A549 (cell line): ENCODE measurements at regions not wholly inside any gene's neighbourhood (a gene's known extent, or its start where the extent isn't known, plus 50 kb on each side); places are given as distances from the start of the nearest gene placed in this dataset.

Experiments used
- CBX8 ChIP-seq: fragments of 200-600 bp; sonication (generic); IDR thresholded peaks from 2 replicates; pipeline ENCODE4 v1.6.1; 2016
- HDAC2 ChIP-seq: fragments of 200-600 bp; sonication (generic); IDR thresholded peaks from 2 replicates; pipeline ENCODE4 v1.6.1; 2016
- RAD21 ChIP-seq, 2 experiments: fragments of >200 bp in 1 of 2; sonication (Bioruptor Twin) in 1 of 2; formaldehyde crosslinking in 1 of 2; IDR thresholded peaks in 1 of 2; conservative IDR thresholded peaks in 1 of 2; 2 replicates in 1 of 2; 3 replicates in 1 of 2; pipeline ENCODE4 v1.6.1; 2012 to 2018; ENCODE audit warnings: inconsistent platforms in 1 of 2
- RFX5 ChIP-seq: fragments of 450-650 bp; IDR thresholded peaks from 2 replicates; pipeline ENCODE4 v1.7.1; 2014; ENCODE audit warnings: antibody characterized with exemption, mild to moderate bottlenecking, moderate library complexity
- TF ChIP-seq, protein P1 (sequence below): IDR thresholded peaks from 2 replicates; pipeline ENCODE4 v1.6.1; 2012
- TF ChIP-seq, protein P2 (sequence below): fragments of >200 bp; sonication (Bioruptor Twin); formaldehyde crosslinking; IDR thresholded peaks from 3 replicates; pipeline ENCODE4 v1.5.1; 2016
- TF ChIP-seq, protein P3 (sequence below): fragments of 150-350 bp; IDR thresholded peaks from 2 replicates; pipeline ENCODE4 v1.6.1; 2014; ENCODE audit warnings: low read depth, mild to moderate bottlenecking, low read length
- TF ChIP-seq, protein P4 (sequence below): fragments of 250-450 bp; sonication (Bioruptor Pico); IDR thresholded peaks from 2 replicates; pipeline ENCODE4 v1.5.0; 2021; ENCODE audit warnings: mild to moderate bottlenecking, moderate library complexity, borderline replicate concordance
- TF ChIP-seq, protein P5 (sequence below): fragments of 200-600 bp; sonication (generic); IDR thresholded peaks from 2 replicates; pipeline ENCODE4 v1.6.1; 2016; ENCODE audit warnings: antibody characterized with exemption, mild to moderate bottlenecking, moderate library complexity
- TF ChIP-seq, protein P6 (sequence below): fragments of 450-650 bp; IDR thresholded peaks from 2 replicates; pipeline ENCODE4 v1.6.1; 2014; ENCODE audit warnings: antibody characterized with exemption

DNA sequence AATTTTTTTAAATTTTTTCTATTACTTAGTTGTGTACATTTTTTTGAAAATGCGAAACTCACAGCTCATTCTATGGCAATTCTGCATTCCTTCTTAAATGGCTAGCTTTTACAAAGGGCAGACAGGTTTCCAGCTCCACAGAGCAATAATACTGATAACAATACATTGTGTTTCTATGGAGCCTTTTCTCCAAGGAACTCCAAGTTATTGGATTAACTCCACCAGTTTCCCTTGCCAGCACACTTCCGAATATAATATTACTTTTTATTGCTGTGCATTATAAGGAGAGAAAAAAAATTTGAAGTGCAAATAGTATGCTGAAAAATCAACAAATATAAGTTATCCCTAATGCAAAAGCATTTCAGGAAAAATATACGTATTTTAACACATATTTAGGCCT lies 127.5 kb upstream of the PSMD7 start:
- TF ChIP-seq HDAC2 (no peak), RFX5 (no peak), RAD21 (conservative IDR thresholded peaks at IDR 0.05 in 1 of 2, IDR thresholded peaks at IDR 0.05 in 1 of 2) (no peak), CBX8 (no peak)
- TF ChIP-seq, protein P1, sequence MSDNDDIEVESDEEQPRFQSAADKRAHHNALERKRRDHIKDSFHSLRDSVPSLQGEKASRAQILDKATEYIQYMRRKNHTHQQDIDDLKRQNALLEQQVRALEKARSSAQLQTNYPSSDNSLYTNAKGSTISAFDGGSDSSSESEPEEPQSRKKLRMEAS = no peak
- TF ChIP-seq, protein P2, sequence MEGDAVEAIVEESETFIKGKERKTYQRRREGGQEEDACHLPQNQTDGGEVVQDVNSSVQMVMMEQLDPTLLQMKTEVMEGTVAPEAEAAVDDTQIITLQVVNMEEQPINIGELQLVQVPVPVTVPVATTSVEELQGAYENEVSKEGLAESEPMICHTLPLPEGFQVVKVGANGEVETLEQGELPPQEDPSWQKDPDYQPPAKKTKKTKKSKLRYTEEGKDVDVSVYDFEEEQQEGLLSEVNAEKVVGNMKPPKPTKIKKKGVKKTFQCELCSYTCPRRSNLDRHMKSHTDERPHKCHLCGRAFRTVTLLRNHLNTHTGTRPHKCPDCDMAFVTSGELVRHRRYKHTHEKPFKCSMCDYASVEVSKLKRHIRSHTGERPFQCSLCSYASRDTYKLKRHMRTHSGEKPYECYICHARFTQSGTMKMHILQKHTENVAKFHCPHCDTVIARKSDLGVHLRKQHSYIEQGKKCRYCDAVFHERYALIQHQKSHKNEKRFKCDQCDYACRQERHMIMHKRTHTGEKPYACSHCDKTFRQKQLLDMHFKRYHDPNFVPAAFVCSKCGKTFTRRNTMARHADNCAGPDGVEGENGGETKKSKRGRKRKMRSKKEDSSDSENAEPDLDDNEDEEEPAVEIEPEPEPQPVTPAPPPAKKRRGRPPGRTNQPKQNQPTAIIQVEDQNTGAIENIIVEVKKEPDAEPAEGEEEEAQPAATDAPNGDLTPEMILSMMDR = no peak
- TF ChIP-seq, protein P3, sequence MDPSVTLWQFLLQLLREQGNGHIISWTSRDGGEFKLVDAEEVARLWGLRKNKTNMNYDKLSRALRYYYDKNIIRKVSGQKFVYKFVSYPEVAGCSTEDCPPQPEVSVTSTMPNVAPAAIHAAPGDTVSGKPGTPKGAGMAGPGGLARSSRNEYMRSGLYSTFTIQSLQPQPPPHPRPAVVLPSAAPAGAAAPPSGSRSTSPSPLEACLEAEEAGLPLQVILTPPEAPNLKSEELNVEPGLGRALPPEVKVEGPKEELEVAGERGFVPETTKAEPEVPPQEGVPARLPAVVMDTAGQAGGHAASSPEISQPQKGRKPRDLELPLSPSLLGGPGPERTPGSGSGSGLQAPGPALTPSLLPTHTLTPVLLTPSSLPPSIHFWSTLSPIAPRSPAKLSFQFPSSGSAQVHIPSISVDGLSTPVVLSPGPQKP = no peak
- TF ChIP-seq, protein P4, sequence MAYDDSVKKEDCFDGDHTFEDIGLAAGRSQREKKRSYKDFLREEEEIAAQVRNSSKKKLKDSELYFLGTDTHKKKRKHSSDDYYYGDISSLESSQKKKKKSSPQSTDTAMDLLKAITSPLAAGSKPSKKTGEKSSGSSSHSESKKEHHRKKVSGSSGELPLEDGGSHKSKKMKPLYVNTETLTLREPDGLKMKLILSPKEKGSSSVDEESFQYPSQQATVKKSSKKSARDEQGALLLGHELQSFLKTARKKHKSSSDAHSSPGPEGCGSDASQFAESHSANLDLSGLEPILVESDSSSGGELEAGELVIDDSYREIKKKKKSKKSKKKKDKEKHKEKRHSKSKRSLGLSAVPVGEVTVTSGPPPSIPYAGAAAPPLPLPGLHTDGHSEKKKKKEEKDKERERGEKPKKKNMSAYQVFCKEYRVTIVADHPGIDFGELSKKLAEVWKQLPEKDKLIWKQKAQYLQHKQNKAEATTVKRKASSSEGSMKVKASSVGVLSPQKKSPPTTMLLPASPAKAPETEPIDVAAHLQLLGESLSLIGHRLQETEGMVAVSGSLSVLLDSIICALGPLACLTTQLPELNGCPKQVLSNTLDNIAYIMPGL = no peak
- TF ChIP-seq, protein P5, sequence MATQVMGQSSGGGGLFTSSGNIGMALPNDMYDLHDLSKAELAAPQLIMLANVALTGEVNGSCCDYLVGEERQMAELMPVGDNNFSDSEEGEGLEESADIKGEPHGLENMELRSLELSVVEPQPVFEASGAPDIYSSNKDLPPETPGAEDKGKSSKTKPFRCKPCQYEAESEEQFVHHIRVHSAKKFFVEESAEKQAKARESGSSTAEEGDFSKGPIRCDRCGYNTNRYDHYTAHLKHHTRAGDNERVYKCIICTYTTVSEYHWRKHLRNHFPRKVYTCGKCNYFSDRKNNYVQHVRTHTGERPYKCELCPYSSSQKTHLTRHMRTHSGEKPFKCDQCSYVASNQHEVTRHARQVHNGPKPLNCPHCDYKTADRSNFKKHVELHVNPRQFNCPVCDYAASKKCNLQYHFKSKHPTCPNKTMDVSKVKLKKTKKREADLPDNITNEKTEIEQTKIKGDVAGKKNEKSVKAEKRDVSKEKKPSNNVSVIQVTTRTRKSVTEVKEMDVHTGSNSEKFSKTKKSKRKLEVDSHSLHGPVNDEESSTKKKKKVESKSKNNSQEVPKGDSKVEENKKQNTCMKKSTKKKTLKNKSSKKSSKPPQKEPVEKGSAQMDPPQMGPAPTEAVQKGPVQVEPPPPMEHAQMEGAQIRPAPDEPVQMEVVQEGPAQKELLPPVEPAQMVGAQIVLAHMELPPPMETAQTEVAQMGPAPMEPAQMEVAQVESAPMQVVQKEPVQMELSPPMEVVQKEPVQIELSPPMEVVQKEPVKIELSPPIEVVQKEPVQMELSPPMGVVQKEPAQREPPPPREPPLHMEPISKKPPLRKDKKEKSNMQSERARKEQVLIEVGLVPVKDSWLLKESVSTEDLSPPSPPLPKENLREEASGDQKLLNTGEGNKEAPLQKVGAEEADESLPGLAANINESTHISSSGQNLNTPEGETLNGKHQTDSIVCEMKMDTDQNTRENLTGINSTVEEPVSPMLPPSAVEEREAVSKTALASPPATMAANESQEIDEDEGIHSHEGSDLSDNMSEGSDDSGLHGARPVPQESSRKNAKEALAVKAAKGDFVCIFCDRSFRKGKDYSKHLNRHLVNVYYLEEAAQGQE = no peak
- TF ChIP-seq, protein P6, sequence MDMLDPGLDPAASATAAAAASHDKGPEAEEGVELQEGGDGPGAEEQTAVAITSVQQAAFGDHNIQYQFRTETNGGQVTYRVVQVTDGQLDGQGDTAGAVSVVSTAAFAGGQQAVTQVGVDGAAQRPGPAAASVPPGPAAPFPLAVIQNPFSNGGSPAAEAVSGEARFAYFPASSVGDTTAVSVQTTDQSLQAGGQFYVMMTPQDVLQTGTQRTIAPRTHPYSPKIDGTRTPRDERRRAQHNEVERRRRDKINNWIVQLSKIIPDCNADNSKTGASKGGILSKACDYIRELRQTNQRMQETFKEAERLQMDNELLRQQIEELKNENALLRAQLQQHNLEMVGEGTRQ = no peak
